Activated CD4-positive, alpha-beta T cell treated with anti-CD3 and anti-CD28 coated beads for 1 hour (primary cell): ENCODE measurements at regions not wholly inside any gene's neighbourhood (a gene's known extent, or its start where the extent isn't known, plus 50 kb on each side); places are given as distances from the start of the nearest gene placed in this dataset.

Experiments used
- DNase-seq: peaks from one replicate; pipeline ENCODE4 v3.0.0-alpha.2; 2020

- DNase-seq, result no peak
Measured at GRCh38 chr3:193970773-193971206, 165.2 kb upstream of the HES1 start.

- no peak for DNase-seq
Measured at GRCh38 chr3:193971261-193971751, 164.6 kb upstream of the HES1 start.

- DNase-seq, result no peak
Measured at GRCh38 chr3:193971966-193972365, 164.0 kb upstream of the HES1 start.

GRCh38 chr3:193972832-193973231 lies 163.1 kb upstream of the HES1 start:
- no peak for DNase-seq

GRCh38 chr3:193974191-193974652 lies 161.7 kb upstream of the HES1 start:
- no peak for DNase-seq

DNA sequence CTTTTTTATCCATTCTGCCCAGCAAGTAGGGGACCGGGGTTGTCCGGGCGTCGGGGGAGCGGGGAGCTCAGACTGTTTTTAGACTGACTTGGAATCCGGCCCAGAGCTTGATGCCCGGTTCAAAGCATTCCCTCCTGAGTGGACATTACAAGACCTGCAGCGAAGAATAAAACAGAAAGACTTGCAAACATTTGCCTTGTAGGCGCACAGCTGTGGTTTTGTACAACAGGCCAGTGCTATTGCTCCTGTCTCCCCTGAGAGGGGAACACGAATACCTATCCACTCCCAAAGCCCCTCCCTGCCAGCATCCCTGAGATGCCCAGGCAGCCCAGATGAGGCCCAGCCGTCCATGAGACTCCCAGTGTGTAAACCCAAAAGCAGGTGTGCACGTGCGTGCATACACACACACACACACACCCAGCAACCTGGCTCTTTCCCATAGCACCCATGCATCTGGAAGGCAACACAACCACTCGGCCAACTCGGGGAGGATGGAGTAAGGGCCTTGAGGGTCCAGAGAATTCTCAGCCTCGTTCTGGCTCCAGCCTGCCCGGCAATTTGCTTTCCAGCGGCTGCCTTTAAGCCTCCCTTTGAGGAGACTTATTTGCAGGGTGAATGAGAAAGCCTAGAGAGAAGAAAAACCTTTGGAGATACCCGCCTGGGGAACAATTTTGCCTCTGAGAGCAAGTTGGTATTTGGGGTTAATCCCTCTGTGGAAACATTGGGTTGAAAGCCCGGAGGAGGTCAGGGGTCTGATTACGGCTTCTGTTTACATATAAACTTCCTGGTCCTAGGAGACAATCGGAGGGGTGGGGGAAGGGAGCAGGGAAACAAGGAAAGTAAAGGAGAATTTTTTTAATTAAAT lies 161.0 kb upstream of the HES1 start:
- no peak for DNase-seq

- no peak for DNase-seq
Measured at GRCh38 chr3:193977622-193978021, 158.3 kb upstream of the HES1 start.

DNA sequence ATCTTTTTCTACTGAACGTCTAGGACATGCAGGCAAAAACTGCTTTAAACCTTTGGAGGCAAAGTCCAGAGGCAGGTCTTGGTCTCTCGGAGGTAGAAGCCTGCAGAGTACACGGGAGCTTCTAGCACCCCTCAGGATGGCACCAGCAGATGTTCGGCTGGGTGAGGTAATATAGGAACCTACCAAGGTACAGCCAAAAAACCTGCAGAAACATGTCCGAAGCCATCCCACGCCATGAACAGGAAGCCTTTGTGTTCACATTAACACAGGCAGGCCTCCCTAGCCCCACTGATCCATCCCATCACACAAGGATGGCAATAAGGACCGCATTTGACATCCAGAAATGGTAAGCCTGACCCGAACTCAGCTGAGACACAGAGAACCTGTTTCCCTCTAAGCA lies 157.9 kb upstream of the HES1 start:
- no peak for DNase-seq

GRCh38 chr3:193978486-193978885 lies 157.5 kb upstream of the HES1 start:
- DNase-seq, result no peak

DNA sequence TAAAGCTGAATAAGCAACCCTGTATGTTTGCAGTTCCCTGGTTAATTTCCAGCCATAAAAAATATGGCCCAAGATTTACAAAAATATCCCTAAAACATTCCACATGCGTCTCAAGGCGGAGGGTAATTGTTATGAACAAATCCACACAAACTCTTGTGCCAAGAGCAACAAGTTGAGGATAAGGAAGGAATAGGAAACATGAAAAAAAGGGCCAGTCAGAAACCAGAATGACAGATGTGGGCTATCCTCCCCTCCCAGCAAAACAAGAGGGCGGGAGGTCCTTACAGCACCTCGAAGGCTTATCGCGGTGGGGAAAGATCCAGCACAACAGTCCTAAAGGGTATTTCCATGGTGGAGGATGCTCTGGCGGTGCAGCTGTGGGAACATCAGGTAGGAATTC lies 155.6 kb upstream of the HES1 start:
- DNase-seq, result no peak

DNA sequence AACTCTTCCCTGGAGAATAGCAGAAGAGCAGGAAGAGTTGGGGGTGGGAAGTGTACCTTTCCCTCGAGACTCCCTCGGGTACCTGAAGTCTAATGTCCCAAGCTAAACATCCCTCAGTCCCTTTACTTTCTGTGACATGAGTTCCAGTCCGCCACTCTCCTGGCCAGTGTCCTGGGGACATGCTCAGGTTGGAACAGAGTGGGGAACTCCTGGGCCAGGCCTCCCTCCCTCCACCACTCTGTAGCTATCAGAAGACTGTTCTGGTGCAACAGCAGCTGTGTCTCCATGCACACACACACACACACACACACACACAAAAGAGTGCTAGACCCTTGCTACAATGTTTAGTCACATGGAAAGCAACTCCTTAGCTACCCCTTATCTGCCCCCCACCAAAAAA lies 155.0 kb upstream of the HES1 start:
- DNase-seq, result no peak

DNA sequence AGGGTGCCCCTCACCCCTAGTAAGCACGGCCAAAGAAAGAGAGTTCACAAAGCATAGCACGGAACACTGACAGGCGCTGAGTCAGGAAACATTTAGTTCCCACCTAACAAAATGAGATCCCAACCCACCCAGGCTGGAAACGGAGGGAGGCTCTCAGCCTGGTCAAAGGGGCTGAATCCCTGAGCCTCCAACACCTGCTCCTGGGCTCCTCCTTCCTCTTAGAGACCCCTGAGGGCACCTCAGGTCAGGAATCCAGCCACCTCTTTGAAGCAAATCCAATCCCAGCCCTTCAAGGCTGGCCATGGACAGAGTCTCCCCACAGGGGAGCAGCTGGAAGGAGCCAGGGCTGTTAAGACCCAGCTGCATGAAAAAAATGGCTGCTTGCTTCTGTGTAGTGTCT lies 154.4 kb upstream of the HES1 start:
- no peak for DNase-seq

GRCh38 chr3:193982258-193982659 lies 153.7 kb upstream of the HES1 start:
- DNase-seq, result no peak

DNA sequence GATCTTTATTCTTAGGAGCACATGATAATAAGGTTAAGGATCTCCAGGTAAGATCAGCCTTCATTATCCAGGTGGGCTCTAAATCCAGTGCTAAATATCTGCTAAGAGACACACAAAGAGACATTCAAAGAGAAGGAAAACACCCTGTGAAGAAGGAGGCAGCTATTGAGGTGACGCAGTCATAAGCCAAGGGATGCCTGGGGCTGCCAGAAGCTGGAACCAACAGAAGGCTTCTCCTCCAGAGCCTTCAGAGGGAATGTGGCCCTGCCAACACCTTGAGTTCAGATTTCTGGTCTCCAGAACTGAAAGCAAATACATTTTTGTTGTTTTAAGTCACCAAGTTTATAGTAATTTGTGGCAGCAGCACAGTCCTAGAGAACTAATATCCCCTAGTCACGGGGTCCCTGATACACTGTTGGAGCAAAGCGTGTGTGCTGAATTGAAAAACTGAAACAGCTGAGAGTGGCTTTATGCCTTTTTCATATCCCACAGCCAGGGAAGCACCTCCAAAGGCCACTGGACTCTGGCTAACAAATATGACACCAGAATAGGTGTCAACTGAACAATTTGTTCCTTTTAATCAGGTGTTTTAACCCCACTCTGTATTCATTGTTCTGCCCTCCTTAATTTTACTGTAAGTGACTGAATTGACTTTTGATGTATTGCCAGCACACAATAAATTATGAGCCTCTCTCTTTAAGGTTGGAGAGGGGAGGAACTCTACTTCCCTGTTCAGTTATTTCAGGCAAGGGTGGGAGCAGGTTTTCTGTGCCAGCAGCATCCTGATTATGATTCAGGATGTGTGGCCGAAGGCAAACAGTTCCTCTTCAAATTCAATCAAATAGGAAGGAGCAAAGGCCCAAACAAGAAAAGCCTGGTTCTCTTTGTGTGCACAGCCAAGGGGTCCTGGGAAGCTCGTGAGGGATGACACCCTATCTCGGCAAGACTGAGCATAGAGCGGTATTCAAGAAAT lies 151.8 kb upstream of the HES1 start:
- no peak for DNase-seq

- DNase-seq, result no peak
Measured at GRCh38 chr3:193984876-193985275, 151.1 kb upstream of the HES1 start.

DNA sequence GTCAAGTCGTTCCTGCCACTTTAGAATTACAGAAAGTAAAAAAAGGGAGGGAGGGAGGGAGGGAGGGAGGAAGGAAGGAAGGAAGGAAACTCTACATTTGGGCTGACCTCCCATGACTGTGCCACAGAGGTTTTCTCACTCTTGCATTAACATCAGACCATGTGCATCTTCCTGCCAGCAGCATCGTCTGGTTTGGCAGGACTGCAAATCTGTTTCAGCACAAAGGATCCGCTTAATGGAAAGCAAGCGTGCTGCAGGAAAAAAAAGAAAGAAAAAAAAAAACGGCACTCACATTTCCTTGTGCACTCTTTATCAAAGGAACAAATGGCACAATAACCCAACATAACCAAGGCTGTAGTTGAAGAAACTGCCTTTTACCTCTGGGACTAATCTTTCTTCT lies 148.8 kb upstream of the HES1 start:
- no peak for DNase-seq

GRCh38 chr3:193989186-193989585 lies 146.8 kb upstream of the HES1 start:
- DNase-seq, result no peak

DNA sequence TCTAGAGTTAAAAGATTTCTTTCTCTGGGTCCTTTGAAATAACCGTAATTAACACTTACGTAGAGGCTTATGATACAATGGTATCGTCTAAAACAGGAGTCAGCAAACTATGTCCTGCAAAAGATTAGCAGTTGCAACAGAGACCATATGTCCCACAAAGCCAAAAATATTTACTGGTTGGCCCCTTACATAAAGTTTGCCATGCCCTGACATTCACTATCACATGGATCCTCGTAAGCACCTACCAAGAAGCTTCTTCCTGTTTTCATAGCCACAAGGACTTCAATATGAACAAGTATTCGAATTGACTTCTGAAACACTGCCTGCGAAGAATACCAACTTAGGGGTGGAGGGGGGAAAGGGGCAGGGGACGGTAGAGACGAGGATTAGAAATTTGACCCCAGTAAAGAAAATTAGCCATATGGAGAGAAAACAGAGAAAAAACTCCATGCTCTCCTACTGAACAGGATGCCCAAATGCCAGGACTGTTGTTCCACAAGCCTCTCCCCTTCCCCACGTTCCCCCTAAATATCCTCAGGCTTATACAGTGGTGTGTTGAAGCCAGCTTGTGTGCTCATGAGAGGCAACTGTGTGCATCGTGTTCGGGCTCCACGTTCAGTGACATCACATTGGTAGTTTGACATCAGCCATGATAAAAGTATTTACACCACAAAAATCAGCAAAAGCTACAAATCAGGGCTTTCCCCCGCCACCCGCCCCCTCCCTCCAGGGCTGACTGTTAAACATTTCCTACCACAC lies 144.1 kb upstream of the HES1 start:
- DNase-seq, result no peak

DNA sequence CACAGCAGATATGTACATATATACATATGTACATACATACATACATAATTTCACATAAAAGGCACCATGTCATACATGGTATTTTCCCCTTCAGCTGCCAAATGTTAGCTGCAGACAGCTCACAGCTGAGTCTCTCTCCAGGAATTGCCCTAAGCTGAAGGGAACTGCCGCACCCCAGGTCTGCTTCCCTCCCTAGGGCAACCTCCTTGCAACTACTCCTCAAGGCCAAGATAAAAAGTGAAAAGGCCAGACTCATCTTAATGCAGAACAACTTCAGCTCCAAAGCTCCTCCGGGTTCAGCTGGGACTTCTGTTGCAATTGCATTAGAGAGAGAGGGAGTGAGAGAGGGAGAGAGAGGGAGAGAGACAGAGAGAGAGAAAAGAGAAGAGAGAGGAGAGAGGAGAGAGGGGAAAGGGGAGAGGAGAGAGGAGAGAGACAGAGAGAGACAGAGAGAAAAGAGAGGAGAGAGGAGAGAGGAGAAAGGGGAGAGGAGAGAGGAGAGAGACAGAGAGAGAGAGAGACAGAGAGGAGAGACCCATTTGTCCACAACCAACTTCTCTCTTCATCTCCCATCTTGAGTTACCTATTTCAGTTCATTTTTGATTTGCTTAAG lies 143.4 kb upstream of the HES1 start:
- no peak for DNase-seq

- DNase-seq, result no peak
Measured at GRCh38 chr3:193996221-193996620, 139.7 kb upstream of the HES1 start.

- no peak for DNase-seq
Measured at GRCh38 chr3:193996641-193997089, 139.3 kb upstream of the HES1 start.
